Activated B cell treated with CpG ODN at 0.5 μM for 24 hours (primary cell): ENCODE measurements at regions not wholly inside any gene's neighbourhood (a gene's known extent, or its start where the extent isn't known, plus 50 kb on each side); places are given as distances from the start of the nearest gene placed in this dataset.

ENCODE experiments used
- ATAC-seq: fragments of 200-7000 bp; cut with Tn5 transposase; one replicate; pipeline ENCODE4 v1.10.0; 2021; ENCODE audit warnings: low read depth, mild to moderate bottlenecking, moderate library complexity
- CTCF ChIA-PET: fragments of 350-600 bp; sonication (Branson Sonifier 250); formaldehyde crosslinking; loops from one replicate; lab custom pipeline; 2021; ENCODE audit warnings: antibody characterized with exemption; lab: Charles Lee
- POLR2A ChIA-PET: fragments of 350-600 bp; sonication (Branson Sonifier 250); formaldehyde crosslinking; loops from one replicate; lab custom pipeline; 2021; ENCODE audit warnings: antibody characterized with exemption; lab: Charles Lee
- DNase-seq: peaks from one replicate; pipeline ENCODE4 v3.0.0; 2022
- H3K27ac Mint-ChIP-seq: one replicate; pipeline ENCODE4 v1.8.0; 2020; ENCODE audit warnings: mixed read lengths
- H3K27me3 Mint-ChIP-seq: one replicate; pipeline ENCODE4 v1.8.0; 2021; ENCODE audit warnings: mixed read lengths
- H3K36me3 Mint-ChIP-seq: one replicate; pipeline ENCODE4 v1.8.0; 2021; ENCODE audit warnings: low read depth, mixed read lengths
- H3K4me1 Mint-ChIP-seq: one replicate; pipeline ENCODE4 v1.8.0; 2021; ENCODE audit warnings: mixed read lengths
- H3K4me3 Mint-ChIP-seq: one replicate; pipeline ENCODE4 v1.8.0; 2020; ENCODE audit warnings: mild to moderate bottlenecking, mixed read lengths
- H3K9me3 Mint-ChIP-seq: one replicate; pipeline ENCODE4 v1.8.0; 2020; ENCODE audit warnings: mixed read lengths
- intact Hi-C: fragments of 100-400 bp; cut with micrococcal nuclease; formaldehyde crosslinking; loops from one replicate; pipeline ENCODE4 v1.15.1; 2024
- TF ChIP-seq, protein P1 (sequence below): fragments of 200-600 bp; IDR thresholded peaks from one replicate; pipeline ENCODE4 v1.8.0; 2022; ENCODE audit warnings: antibody characterized with exemption, mild to moderate bottlenecking

DNA sequence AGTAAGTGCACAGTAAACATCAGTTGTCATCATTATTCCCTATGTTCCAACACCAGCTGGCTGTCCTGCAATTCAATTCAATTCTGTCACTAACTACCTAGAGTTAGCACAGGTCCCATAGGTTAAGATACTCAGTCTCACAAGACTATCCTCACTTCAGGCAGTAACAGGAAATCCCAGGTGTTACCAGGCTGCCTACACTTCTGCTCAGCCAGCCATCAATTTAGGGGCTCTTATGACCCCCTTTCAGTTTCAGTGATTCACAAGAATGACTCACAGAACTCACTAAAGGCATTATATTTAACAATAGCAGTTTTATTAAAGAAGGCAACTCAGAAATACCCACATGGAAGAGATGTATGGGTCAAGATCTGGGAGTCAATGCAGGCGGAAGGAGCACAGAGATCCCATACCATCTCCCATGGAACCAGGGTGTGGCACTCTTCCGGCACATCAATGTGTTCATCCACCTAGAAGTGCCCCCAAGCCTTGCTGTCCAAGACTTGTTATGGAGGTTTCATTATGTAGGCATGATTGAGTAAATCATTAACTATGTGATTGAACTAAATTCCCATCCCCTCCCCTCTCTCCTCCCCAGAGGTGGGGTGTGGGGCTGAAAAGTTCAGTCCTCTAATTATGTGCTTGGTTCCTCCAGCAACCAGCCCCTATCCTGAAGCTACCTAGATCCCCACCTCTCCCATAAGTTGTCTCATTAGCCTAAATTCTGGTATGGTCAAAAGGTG lies 120.8 kb upstream of the WSCD2 start:
- TF ChIP-seq, protein P1, sequence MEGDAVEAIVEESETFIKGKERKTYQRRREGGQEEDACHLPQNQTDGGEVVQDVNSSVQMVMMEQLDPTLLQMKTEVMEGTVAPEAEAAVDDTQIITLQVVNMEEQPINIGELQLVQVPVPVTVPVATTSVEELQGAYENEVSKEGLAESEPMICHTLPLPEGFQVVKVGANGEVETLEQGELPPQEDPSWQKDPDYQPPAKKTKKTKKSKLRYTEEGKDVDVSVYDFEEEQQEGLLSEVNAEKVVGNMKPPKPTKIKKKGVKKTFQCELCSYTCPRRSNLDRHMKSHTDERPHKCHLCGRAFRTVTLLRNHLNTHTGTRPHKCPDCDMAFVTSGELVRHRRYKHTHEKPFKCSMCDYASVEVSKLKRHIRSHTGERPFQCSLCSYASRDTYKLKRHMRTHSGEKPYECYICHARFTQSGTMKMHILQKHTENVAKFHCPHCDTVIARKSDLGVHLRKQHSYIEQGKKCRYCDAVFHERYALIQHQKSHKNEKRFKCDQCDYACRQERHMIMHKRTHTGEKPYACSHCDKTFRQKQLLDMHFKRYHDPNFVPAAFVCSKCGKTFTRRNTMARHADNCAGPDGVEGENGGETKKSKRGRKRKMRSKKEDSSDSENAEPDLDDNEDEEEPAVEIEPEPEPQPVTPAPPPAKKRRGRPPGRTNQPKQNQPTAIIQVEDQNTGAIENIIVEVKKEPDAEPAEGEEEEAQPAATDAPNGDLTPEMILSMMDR = no peak
- Mint-ChIP-seq H3K36me3 (no peaks in the 10 kb centered on the region), H3K9me3 (no peaks in the 10 kb centered on the region), H3K4me1 (no peaks in the 10 kb centered on the region), H3K27me3 (peaks cover 34% of the 10 kb centered on the region), H3K4me3 (no peak overlapping the region), H3K27ac (no peak overlapping the region)
- CTCF ChIA-PET = no interaction called here
- POLR2A ChIA-PET = no interaction called here
- ATAC-seq (no peak), DNase-seq (no peak)
- intact Hi-C loops = no loop called here

- no peaks in the 10 kb centered on the region for H3K4me1 Mint-ChIP-seq
Measured at GRCh38 chr12:108009442-108010070, 119.5 kb upstream of the WSCD2 start.

GRCh38 chr12:108016022-108016564 lies 113.0 kb upstream of the WSCD2 start:
- Mint-ChIP-seq H3K27ac (no peak overlapping the region), H3K36me3 (no peaks in the 10 kb centered on the region), H3K4me1 (no peaks in the 10 kb centered on the region), H3K4me3 (no peak overlapping the region), H3K9me3 (no peaks in the 10 kb centered on the region), H3K27me3 (peaks cover 23% of the 10 kb centered on the region)
- TF ChIP-seq, protein P1 = no peak
- ATAC-seq (no peak), DNase-seq (no peak)
- intact Hi-C loops = no loop called here
- ChIA-PET CTCF (no interaction called here), POLR2A (no interaction called here)

More at GRCh38 chr12:108009442-108010070, 119.5 kb upstream of the WSCD2 start:
- Mint-ChIP-seq H3K36me3 (no peaks in the 10 kb centered on the region), H3K27ac (no peak overlapping the region), H3K27me3 (peaks cover 30% of the 10 kb centered on the region), H3K4me3 (no peak overlapping the region), H3K9me3 (no peaks in the 10 kb centered on the region)
- ATAC-seq (no peak), DNase-seq (no peak)
- TF ChIP-seq, protein P1 = no peak
- ChIA-PET POLR2A (no interaction called here), CTCF (no interaction called here)
- intact Hi-C loops = no loop called here

- Mint-ChIP-seq H3K27me3 (peaks cover 20% of the 10 kb centered on the region), H3K4me1 (no peaks in the 10 kb centered on the region), H3K27ac (no peak overlapping the region), H3K4me3 (no peak overlapping the region), H3K9me3 (no peaks in the 10 kb centered on the region), H3K36me3 (no peaks in the 10 kb centered on the region)
- ChIA-PET POLR2A (no interaction called here), CTCF (no interaction called here)
- intact Hi-C loops = no loop called here
- DNase-seq (no peak), ATAC-seq (no peak)
- TF ChIP-seq, protein P1 = no peak
Measured at GRCh38 chr12:108017472-108018057, 111.5 kb upstream of the WSCD2 start.

GRCh38 chr12:108019862-108020261 lies 109.2 kb upstream of the WSCD2 start:
- TF ChIP-seq, protein P1 = no peak
- Mint-ChIP-seq H3K9me3 (no peaks in the 10 kb centered on the region), H3K27ac (no peak overlapping the region), H3K36me3 (no peaks in the 10 kb centered on the region), H3K27me3 (peaks cover 13% of the 10 kb centered on the region), H3K4me3 (no peak overlapping the region), H3K4me1 (no peaks in the 10 kb centered on the region)
- DNase-seq (no peak), ATAC-seq (no peak)
- ChIA-PET CTCF (no interaction called here), POLR2A (no interaction called here)
- intact Hi-C loops = no loop called here
